Neural crest cell (in vitro differentiated cells): ENCODE measurements at regions not wholly inside any gene's neighbourhood (a gene's known extent, or its start where the extent isn't known, plus 50 kb on each side); places are given as distances from the start of the nearest gene placed in this dataset.

ENCODE experiments used
- DNase-seq: peaks from one replicate; pipeline ENCODE4 v3.0.0; 2021; ENCODE audit warnings: low read depth, mixed read lengths, low spot score
- H3K27ac Mint-ChIP-seq: one replicate; pipeline ENCODE4 v1.8.0; 2021; ENCODE audit warnings: mild to moderate bottlenecking, mixed read lengths; ENCODE audit not compliant: unreplicated experiment
- H3K27me3 Mint-ChIP-seq: 2 replicates; pipeline ENCODE4 v1.8.0; 2021; ENCODE audit warnings: low read depth, mild to moderate bottlenecking, mixed read lengths
- H3K36me3 Mint-ChIP-seq: 2 replicates; pipeline ENCODE4 v1.8.0; 2021; ENCODE audit warnings: low read depth, mild to moderate bottlenecking, mixed read lengths
- H3K4me1 Mint-ChIP-seq: 2 replicates; pipeline ENCODE4 v1.8.0; 2021; ENCODE audit warnings: mixed read lengths
- H3K4me3 Mint-ChIP-seq: one replicate; pipeline ENCODE4 v1.8.0; 2021; ENCODE audit warnings: mild to moderate bottlenecking, mixed read lengths
- H3K9me3 Mint-ChIP-seq: 2 replicates; pipeline ENCODE4 v1.8.0; 2021; ENCODE audit warnings: mixed read lengths
- TF ChIP-seq, protein P1 (sequence below): fragments of 200-600 bp; sonication (generic); conservative IDR thresholded peaks from 2 replicates; pipeline ENCODE4 v1.5.0; 2021; ENCODE audit warnings: antibody characterized with exemption, mild to moderate bottlenecking

DNA sequence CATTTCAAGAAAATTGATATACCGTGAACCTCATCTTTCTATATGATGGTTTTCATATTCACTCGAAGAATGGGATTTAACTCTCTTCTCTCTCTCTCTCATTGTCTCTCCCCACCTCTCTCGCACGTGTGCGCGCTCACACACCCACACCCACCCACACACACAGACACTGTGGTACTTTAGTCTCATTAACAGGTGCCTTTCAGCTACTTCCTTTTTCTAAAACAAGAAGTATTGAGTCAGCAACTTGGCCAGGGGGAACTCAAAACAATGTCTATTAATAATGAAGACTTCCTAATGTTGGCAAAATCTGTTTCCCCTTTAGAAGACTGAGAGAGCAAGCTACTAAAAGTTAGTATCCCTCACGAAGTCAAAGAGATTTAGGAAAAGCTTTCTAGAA, 150.7 kb downstream of the TMCO5A start:
- TF ChIP-seq, protein P1, sequence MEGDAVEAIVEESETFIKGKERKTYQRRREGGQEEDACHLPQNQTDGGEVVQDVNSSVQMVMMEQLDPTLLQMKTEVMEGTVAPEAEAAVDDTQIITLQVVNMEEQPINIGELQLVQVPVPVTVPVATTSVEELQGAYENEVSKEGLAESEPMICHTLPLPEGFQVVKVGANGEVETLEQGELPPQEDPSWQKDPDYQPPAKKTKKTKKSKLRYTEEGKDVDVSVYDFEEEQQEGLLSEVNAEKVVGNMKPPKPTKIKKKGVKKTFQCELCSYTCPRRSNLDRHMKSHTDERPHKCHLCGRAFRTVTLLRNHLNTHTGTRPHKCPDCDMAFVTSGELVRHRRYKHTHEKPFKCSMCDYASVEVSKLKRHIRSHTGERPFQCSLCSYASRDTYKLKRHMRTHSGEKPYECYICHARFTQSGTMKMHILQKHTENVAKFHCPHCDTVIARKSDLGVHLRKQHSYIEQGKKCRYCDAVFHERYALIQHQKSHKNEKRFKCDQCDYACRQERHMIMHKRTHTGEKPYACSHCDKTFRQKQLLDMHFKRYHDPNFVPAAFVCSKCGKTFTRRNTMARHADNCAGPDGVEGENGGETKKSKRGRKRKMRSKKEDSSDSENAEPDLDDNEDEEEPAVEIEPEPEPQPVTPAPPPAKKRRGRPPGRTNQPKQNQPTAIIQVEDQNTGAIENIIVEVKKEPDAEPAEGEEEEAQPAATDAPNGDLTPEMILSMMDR, result no peak
- H3K4me3 Mint-ChIP-seq, result no peak overlapping the region
- H3K9me3 Mint-ChIP-seq, result no peaks in the 10 kb centered on the region
- H3K27me3 Mint-ChIP-seq, result no peaks in the 10 kb centered on the region
- no peak for DNase-seq
- H3K27ac Mint-ChIP-seq, result no peak overlapping the region
- H3K4me1 Mint-ChIP-seq, result no peaks in the 10 kb centered on the region
- H3K36me3 Mint-ChIP-seq, result peaks cover 3% of the 10 kb centered on the region

DNA sequence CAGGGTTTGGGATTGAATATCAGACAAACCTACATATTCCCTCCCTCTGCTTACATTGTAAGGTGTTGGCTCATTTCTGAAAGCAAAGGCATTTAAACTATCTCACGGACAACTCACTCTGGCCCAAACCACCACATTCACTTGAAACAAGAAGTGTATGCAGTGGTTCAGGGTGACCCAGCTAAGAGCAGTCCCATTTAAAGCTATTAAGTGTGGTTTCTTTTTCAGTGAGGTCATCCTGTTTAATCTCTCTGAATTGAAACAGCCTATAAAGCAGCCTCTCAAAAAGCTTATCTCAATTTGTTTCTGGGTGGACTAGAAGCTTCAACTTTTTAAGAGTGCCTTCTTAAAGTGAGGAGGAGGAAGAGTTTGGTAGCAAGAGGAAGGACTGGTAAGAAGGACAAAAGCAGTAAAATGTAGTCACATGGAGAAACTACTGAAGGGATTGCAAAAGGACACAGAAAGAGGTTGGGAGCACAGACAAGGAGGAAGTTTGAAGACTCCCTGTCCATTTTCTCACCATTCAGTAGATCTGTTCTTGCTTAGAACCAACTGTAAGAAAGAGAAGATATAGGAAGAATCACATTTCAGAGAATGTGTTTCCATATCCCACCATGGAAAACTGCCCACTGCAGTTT, 151.6 kb downstream of the TMCO5A start:
- Mint-ChIP-seq H3K4me3 (no peak overlapping the region), H3K4me1 (no peaks in the 10 kb centered on the region), H3K36me3 (peaks cover 3% of the 10 kb centered on the region), H3K9me3 (no peaks in the 10 kb centered on the region), H3K27ac (no peak overlapping the region), H3K27me3 (no peaks in the 10 kb centered on the region)
- DNase-seq, result no peak
- TF ChIP-seq, protein P1, result no peak

DNA sequence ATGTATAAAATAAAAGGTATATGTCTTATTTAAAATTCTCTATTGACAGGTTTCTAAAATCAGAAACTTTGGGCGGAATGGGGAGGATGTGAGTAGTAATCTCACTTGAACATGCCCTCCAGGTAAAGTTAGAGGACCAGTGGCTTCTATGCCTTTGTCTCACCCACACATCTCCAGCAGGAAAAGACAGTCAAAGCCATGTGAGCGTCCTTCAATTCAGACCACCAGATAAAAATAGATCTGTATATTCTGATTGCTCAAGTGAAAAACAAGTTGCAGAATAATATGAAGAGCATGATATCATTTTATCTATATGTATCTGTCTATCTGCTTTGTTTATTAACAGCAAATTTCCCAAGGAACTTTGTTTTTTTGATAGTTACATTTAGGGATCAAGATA, 152.2 kb downstream of the TMCO5A start:
- H3K27ac Mint-ChIP-seq, result no peak overlapping the region
- no peaks in the 10 kb centered on the region for H3K4me1 Mint-ChIP-seq
- H3K27me3 Mint-ChIP-seq, result no peaks in the 10 kb centered on the region
- H3K36me3 Mint-ChIP-seq, result peaks cover 3% of the 10 kb centered on the region
- H3K9me3 Mint-ChIP-seq, result no peaks in the 10 kb centered on the region
- TF ChIP-seq, protein P1, result no peak
- H3K4me3 Mint-ChIP-seq, result no peak overlapping the region
- DNase-seq, result no peak

DNA sequence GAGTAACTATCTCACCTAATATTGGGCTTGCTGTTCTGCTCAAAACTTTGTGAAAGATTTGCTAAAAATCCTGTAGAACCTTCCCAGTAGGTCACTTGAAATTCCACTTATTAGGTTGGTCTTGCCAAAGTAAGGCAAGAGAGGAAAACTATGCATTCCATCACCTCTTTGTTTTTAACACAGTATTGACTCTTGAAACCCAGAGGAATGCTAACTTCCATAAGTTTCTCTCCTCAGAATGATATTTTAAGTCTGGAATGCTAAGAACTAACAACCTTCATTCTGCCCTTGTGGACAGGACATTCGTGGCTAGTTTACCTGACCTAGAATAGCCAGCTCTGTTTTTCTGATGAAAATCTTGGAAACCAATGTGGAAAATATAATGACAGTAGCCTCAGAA, 154.5 kb downstream of the TMCO5A start:
- DNase-seq, result no peak
- TF ChIP-seq, protein P1, result no peak
- Mint-ChIP-seq H3K36me3 (peaks cover 3% of the 10 kb centered on the region), H3K9me3 (no peaks in the 10 kb centered on the region), H3K27me3 (no peaks in the 10 kb centered on the region), H3K4me3 (no peak overlapping the region), H3K4me1 (no peaks in the 10 kb centered on the region), H3K27ac (no peak overlapping the region)

DNA sequence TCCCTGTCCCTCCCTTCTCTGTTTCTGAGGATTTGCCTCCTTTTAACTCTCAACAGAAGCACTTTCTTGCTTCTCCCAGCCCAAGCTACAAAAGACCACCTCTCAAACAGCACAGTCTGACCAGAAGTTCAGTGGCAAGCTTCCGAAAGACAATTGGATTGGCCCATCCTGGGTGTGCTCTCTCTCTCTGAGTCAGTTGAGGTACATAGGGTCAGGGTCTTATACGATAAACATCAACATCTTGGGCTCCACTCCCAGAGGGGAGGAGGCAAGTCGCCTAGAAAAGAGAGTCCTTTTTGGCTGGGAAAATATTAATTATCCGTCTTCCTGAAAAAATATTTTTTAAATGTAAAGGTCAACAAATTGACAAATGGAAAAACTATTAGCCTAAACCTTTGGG, 155.8 kb downstream of the TMCO5A start:
- no peaks in the 10 kb centered on the region for H3K4me1 Mint-ChIP-seq
- DNase-seq, result no peak
- TF ChIP-seq, protein P1, result no peak
- H3K9me3 Mint-ChIP-seq, result no peaks in the 10 kb centered on the region
- no peak overlapping the region for H3K27ac Mint-ChIP-seq
- H3K36me3 Mint-ChIP-seq, result peaks cover 3% of the 10 kb centered on the region
- H3K4me3 Mint-ChIP-seq, result no peak overlapping the region
- no peaks in the 10 kb centered on the region for H3K27me3 Mint-ChIP-seq
